ENCODE measurements at regions not wholly inside any gene's neighbourhood (a gene's known extent, or its start where the extent isn't known, plus 50 kb on each side); places are given as distances from the start of the nearest gene placed in this dataset.
"Not testable (repeated sequence)": the region's sequence is repeated elsewhere in the genome, so short reads cannot be mapped to it uniquely, and the experiment has no call there.

- Histone ChIP-seq H3K27me3 (replicated peaks; ENCODE audit: insufficient read depth) (no peaks in the 10 kb centered on the region), H3K9me3 (no peaks in the 10 kb centered on the region), H3K4me1 (ENCODE audit: control insufficient read depth in 1 of 2, low read depth in 2 of 2) (peaks cover 3 to 15% of the 10 kb centered on the region in 2 donors), H3K4me3 (peak overlapping the region; percentile 7), H3K36me3 (no peaks in the 10 kb centered on the region), H3K27ac (peak overlapping the region in 1 of 2 donors; percentile 52)
- no peak for ATAC-seq (ENCODE audit: insufficient number of reproducible peaks, low FRiP score, low read depth)
- no peak for DNase-seq (ENCODE audit: low spot score)
- peak; percentile 21 for TF ChIP-seq CTCF (IDR thresholded peaks at IDR 0.05)
These were observed 95.6 kb downstream of the NPIPB11 start for GRCh38 chr16:29310852-29311314.

GRCh38 chr16:29310243-29310642 is 96.3 kb downstream of the NPIPB11 start:
- H3K4me3 ChIP-seq; H3K27ac ChIP-seq; H3K36me3 ChIP-seq; DNase-seq (ENCODE audit: low spot score); H3K27me3 ChIP-seq (replicated peaks; ENCODE audit: insufficient read depth); H3K9me3 ChIP-seq; ATAC-seq (ENCODE audit: insufficient number of reproducible peaks, low FRiP score, low read depth): not testable (repeated sequence)
- peaks cover 3 to 15% of the 10 kb centered on the region in 2 donors for H3K4me1 ChIP-seq (ENCODE audit: control insufficient read depth in 1 of 2, low read depth in 2 of 2)

- H3K27me3 ChIP-seq (replicated peaks; ENCODE audit: insufficient read depth); H3K9me3 ChIP-seq; ATAC-seq (ENCODE audit: insufficient number of reproducible peaks, low FRiP score, low read depth); H3K27ac ChIP-seq; H3K4me3 ChIP-seq; H3K36me3 ChIP-seq; DNase-seq (ENCODE audit: low spot score): not testable (repeated sequence)
- H3K4me1 ChIP-seq (ENCODE audit: control insufficient read depth in 1 of 2, low read depth in 2 of 2): peaks cover 3 to 15% of the 10 kb centered on the region in 2 donors
These were observed 96.9 kb downstream of the NPIPB11 start for GRCh38 chr16:29309601-29310000.

GRCh38 chr16:29308644-29309546 is 97.6 kb downstream of the NPIPB11 start:
- no peak for DNase-seq (ENCODE audit: low spot score)
- H3K27ac ChIP-seq: no peak overlapping the region
- ATAC-seq (ENCODE audit: insufficient number of reproducible peaks, low FRiP score, low read depth): no peak
- no peak overlapping the region for H3K4me3 ChIP-seq
- TF ChIP-seq CTCF (IDR thresholded peaks at IDR 0.05): no peak
- H3K36me3 ChIP-seq: no peaks in the 10 kb centered on the region
- no peaks in the 10 kb centered on the region for H3K27me3 ChIP-seq (replicated peaks; ENCODE audit: insufficient read depth)
- no peaks in the 10 kb centered on the region for H3K9me3 ChIP-seq
- H3K4me1 ChIP-seq (ENCODE audit: control insufficient read depth in 1 of 2, low read depth in 2 of 2): peaks cover 3 to 15% of the 10 kb centered on the region in 2 donors

- DNase-seq (ENCODE audit: low spot score): no peak
- TF ChIP-seq CTCF (IDR thresholded peaks at IDR 0.05): no peak
- Histone ChIP-seq H3K4me3 (no peak overlapping the region), H3K4me1 (ENCODE audit: control insufficient read depth in 1 of 2, low read depth in 2 of 2) (peaks cover 3 to 15% of the 10 kb centered on the region in 2 donors), H3K9me3 (no peaks in the 10 kb centered on the region), H3K27me3 (replicated peaks; ENCODE audit: insufficient read depth) (no peaks in the 10 kb centered on the region), H3K27ac (no peak overlapping the region), H3K36me3 (no peaks in the 10 kb centered on the region)
- ATAC-seq (ENCODE audit: insufficient number of reproducible peaks, low FRiP score, low read depth): no peak
These were observed 98.7 kb downstream of the NPIPB11 start for GRCh38 chr16:29307598-29308507.

Data from thoracic aorta (tissue), 2 donors.